ENCODE measurements at regions not wholly inside any gene's neighbourhood (a gene's known extent, or its start where the extent isn't known, plus 50 kb on each side); places are given as distances from the start of the nearest gene placed in this dataset.

GRCh38 chrX:104445591-104445990 lies 120.4 kb upstream of the IL1RAPL2 start:
- TF ChIP-seq EZH2phosphoT487 (IDR thresholded peaks at IDR 0.05; ENCODE audit: borderline replicate concordance, low read length), result no peak
- TF ChIP-seq, protein P1, sequence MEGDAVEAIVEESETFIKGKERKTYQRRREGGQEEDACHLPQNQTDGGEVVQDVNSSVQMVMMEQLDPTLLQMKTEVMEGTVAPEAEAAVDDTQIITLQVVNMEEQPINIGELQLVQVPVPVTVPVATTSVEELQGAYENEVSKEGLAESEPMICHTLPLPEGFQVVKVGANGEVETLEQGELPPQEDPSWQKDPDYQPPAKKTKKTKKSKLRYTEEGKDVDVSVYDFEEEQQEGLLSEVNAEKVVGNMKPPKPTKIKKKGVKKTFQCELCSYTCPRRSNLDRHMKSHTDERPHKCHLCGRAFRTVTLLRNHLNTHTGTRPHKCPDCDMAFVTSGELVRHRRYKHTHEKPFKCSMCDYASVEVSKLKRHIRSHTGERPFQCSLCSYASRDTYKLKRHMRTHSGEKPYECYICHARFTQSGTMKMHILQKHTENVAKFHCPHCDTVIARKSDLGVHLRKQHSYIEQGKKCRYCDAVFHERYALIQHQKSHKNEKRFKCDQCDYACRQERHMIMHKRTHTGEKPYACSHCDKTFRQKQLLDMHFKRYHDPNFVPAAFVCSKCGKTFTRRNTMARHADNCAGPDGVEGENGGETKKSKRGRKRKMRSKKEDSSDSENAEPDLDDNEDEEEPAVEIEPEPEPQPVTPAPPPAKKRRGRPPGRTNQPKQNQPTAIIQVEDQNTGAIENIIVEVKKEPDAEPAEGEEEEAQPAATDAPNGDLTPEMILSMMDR (IDR thresholded peaks at IDR 0.05; ENCODE audit: low read depth, low read length, poor library complexity, severe bottlenecking), result no peak
